ENCODE measurements at regions not wholly inside any gene's neighbourhood (a gene's known extent, or its start where the extent isn't known, plus 50 kb on each side); places are given as distances from the start of the nearest gene placed in this dataset.

DNA sequence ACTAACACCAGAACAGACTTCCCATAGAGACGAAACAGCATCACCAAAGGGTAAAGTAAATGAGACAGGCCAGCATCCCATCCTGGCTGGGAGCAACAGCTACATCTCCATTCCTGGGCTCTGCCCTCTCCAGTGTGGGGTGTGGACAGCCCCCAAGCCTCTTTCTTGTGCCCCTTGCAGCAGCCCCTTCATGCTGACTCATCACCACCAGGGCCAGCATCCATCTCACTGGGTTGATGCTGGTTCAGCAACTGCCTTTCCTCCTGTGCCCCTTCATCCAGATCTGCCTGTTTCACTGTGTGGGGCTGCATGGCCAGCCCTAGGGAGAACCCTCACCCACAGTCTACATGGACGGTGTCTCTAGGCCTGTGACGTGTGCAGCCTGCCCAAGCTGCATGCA, 569.1 kb upstream of the TBX3 start (continued):
- TF ChIP-seq, protein P1, sequence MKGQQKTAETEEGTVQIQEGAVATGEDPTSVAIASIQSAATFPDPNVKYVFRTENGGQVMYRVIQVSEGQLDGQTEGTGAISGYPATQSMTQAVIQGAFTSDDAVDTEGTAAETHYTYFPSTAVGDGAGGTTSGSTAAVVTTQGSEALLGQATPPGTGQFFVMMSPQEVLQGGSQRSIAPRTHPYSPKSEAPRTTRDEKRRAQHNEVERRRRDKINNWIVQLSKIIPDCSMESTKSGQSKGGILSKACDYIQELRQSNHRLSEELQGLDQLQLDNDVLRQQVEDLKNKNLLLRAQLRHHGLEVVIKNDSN (IDR thresholded peaks at IDR 0.05; ENCODE audit: borderline replicate concordance, low read depth): no peak
- TF ChIP-seq SIN3A (IDR thresholded peaks at IDR 0.05; ENCODE audit: borderline replicate concordance, low read depth, low read length) (no peak), NFIC (IDR thresholded peaks at IDR 0.05; ENCODE audit: borderline replicate concordance) (no peak), GATA2 (CRISPR knock-in tag; IDR thresholded peaks at IDR 0.05) (no peak), TCF12 (IDR thresholded peaks at IDR 0.05) (no peak)
- TF ChIP-seq, protein P2, sequence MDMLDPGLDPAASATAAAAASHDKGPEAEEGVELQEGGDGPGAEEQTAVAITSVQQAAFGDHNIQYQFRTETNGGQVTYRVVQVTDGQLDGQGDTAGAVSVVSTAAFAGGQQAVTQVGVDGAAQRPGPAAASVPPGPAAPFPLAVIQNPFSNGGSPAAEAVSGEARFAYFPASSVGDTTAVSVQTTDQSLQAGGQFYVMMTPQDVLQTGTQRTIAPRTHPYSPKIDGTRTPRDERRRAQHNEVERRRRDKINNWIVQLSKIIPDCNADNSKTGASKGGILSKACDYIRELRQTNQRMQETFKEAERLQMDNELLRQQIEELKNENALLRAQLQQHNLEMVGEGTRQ (IDR thresholded peaks at IDR 0.05; ENCODE audit: borderline replicate concordance, low read depth, low read length): no peak

DNA sequence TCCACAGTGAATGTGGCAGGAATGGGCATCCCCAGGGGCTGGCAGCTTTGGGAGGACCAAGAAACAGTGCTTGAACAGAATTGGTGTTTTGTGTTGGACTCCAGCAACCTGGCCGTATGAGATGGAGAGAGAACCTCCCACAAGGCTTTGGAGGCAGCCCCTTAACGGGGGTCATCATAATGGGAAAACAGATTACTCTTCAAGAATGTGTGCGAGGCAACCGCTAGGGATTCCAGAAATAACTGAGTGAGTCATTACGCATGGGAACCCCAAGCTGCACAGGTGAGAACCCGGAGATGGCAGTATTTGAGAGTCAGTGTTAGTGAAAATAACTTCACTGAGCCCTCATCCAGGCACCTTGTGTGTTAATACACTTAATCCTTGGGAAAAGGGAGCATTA, 567.8 kb upstream of the TBX3 start:
- H3K4me1 ChIP-seq (ENCODE audit: control insufficient read depth in 1 of 2, insufficient read depth in 2 of 2, low read depth in 1 of 2, low read length in 1 of 2): peaks cover 0 to 15% of the 10 kb centered on the region in 2 experiments; a peak in 2 of 4 replicates
- H3K9me3 ChIP-seq: no peaks in the 10 kb centered on the region
- no peaks in the 10 kb centered on the region for H3K9me2 ChIP-seq
- no peaks in the 10 kb centered on the region for H3K36me3 ChIP-seq (replicated peaks in 1 of 2; ENCODE audit: control insufficient read depth in 1 of 2, insufficient read depth in 2 of 2, low read length in 1 of 2)
- no peak overlapping the region for H3K27ac ChIP-seq (ENCODE audit: low read depth in 2 of 2, low read length in 1 of 2)
- TF ChIP-seq TAF1 (IDR thresholded peaks at IDR 0.05; ENCODE audit: borderline replicate concordance, low read depth, low read length) (no peak), FOXJ3 (CRISPR knock-in tag; IDR thresholded peaks at IDR 0.05) (no peak), FOSL2 (IDR thresholded peaks at IDR 0.05; ENCODE audit: borderline replicate concordance, low read depth) (no peak), TEAD4 (IDR thresholded peaks at IDR 0.05; ENCODE audit: borderline replicate concordance, insufficient read depth) (no peak), GABPA (IDR thresholded peaks at IDR 0.05; ENCODE audit: low read depth) (no peak), YY1 (IDR thresholded peaks at IDR 0.05; ENCODE audit: low read depth) (no peak), RXRA (IDR thresholded peaks at IDR 0.05; ENCODE audit: borderline replicate concordance, low read depth) (no peak), EZH2phosphoT487 (IDR thresholded peaks at IDR 0.05; ENCODE audit: borderline replicate concordance, low read depth) (no peak), RCOR1 (IDR thresholded peaks at IDR 0.05; ENCODE audit: low read length) (no peak), TCF12 (IDR thresholded peaks at IDR 0.05) (no peak)
- TF ChIP-seq, protein P2 (IDR thresholded peaks at IDR 0.05; ENCODE audit: borderline replicate concordance, low read depth, low read length): no peak
- H3K79me2 ChIP-seq (ENCODE audit: insufficient read depth): no peaks in the 10 kb centered on the region
- no peaks in the 10 kb centered on the region for H3K27me3 ChIP-seq (ENCODE audit: insufficient read depth)
- WGBS (ENCODE audit: low lambda C conversion rate): 73% methylated on average over 6 of the region's 6 CpGs
- POLR2A ChIA-PET: no interaction called here
- CTCF ChIA-PET: interaction anchor here (1.5 kb wide), 1 partner anchor 16 kb away, joined by 4 read pairs; no protein-coding TSS in a partner anchor
- H3K9ac ChIP-seq: no peak overlapping the region
- no peak overlapping the region for H2AFZ ChIP-seq (ENCODE audit: low read depth)
- no peak for DNase-seq
- no peaks in the 10 kb centered on the region for H3F3A ChIP-seq (replicated peaks; ENCODE audit: insufficient read depth)
- no peak overlapping the region for H3K4me2 ChIP-seq
- H4K20me1 ChIP-seq (ENCODE audit: insufficient read depth): no peaks in the 10 kb centered on the region
- no peak overlapping the region for H3K4me3 ChIP-seq (ENCODE audit: low read depth in 2 of 2, low read length in 1 of 2)

Data from SK-N-SH (cell line).